Stimulated activated CD8-positive, alpha-beta memory T cell treated with anti-CD3 and anti-CD28 coated beads, Interleukin-2, amount 100 ng/mL, for 1 hour (primary cell): ENCODE measurements at regions not wholly inside any gene's neighbourhood (a gene's known extent, or its start where the extent isn't known, plus 50 kb on each side); places are given as distances from the start of the nearest gene placed in this dataset.

Experiments
- DNase-seq, 2 donors: peaks; one replicate each; pipeline ENCODE4 v3.0.0-alpha.2; 2020; ENCODE audit warnings: low read depth in 2 of 2

DNA sequence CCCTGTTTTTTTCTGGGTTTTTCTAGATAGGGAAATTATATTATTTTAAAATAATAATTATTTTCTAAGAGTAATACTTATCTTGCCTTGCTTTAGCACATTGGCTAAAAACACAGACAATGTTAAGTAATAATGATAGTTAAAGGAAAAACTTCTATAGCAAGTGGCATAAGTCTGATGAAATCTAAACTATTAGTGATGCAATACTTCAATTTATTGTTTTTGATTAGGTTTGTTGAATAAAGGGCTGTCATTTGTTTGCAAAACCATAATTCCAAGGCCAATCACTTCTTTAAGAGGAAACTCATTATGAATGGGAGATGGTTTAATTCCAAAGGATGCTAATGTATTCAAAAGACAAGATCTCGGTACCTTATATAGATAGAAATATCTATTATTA is 293.8 kb upstream of the FBXL7 start:
- no peak for DNase-seq

DNA sequence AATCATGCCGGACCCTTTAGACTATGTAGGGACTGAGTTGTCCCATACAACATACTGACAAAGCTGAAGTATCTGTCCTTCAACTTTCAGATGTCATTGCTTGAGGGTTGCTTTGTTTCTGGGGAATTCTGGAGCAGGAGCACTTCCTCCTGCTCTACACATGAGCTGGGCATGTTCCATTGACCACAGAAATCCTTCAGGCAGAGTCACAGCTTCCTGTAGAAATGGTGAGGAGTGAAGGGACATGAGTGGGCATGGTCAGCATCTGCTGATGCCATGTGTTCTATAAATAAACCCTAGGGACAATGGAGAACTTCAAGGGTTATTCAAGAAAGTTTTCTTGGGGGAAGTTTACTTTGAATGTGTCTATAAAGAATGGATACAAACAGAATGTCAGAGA is 296.6 kb upstream of the FBXL7 start:
- no peak for DNase-seq

DNA sequence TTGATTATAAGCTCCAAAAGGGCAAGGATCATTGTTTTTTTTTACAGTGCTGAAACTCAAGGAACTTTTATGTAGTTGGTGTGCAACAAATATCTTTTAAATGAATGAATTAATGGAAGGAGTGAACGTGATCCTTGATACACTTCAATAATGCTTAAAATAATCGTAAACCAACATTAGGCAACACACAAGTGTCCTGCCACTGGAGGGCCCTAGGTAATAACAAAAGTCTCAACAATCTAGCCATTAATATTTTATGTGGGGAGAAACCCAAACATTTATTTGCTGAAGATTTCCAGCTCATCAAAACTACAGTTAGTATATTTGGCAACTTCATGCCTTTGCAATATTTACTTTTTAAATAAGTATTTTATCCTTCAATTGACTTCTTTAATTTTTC is 309.0 kb upstream of the FBXL7 start:
- DNase-seq: no peak

DNA sequence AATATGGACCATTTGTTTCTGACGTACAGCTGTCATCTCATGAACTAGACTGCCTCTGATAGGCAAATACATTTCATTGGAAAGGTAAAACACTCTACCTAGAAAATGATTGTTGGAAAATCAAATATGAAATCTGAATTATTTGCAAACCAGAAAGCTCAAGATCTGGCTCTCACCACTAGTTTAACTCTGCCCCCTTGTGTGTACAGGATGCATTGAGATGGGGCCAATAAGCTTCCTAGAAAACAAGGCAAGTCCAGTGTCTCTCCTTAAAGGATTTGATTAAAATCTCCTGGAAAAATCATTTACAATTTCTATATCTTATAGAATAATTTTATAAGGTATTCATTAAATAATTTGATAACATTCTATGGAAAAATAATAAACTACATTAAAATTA is 311.9 kb upstream of the ANKH start:
- no peak for DNase-seq

DNA sequence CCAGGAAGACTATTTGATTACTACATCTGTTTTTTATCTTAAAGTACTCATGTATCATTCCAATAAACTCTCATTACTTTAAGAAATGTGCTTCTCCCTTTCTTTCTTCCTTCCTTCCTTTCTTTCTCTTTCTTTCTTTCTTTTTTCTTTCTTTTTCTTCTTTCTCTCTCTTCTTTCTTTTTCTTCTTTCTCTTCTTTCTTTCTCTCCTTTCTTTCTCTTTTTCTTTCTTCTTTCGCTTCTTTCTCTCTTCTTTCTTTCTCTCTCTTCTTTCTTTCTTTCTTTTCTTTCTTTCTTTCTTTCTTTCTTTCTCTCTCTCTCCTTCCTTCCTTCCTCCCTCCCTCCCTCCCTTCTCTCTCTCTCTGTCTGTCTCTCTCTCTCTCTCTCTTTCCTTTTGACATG is 298.6 kb upstream of the ANKH start:
- DNase-seq: no peak

DNA sequence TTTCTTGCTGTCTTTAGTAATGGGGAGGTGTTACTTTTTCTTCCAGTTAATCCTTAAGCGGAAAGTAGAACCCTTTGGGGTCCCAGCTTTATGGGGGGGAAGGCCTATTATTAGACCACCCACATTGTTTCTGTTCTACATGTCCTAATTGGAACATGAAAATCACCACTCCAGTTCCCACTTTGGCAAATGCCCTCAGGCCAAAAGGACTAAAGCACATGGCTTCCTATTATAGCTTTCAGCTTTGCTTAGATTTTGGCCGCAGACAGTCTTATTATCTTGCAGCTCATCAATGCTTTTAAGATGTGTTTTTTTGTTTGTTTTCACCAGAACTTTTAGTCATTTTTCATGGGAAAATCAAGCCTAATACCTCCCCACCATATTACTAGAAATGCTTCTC is 296.8 kb upstream of the ANKH start:
- no peak for DNase-seq

DNA sequence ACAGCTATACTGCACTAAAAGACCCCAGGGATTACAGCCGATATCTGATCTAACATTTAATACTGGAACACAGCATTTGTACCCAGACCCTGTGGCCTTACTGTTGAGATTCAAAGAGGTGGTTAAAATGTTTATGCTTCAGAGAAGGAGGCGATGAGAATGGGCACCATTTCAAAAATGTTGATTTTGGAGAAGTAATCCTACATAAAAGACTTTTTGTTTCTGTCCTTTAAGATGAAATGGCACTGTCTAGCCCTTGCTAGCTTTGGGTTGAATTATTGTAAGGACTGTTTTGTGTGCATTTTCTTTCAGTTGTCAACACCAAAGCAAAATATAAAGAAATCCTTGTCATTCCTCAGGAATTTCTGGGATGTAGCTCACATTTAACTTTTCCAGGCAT is 288.5 kb upstream of the ANKH start:
- no peak for DNase-seq

DNA sequence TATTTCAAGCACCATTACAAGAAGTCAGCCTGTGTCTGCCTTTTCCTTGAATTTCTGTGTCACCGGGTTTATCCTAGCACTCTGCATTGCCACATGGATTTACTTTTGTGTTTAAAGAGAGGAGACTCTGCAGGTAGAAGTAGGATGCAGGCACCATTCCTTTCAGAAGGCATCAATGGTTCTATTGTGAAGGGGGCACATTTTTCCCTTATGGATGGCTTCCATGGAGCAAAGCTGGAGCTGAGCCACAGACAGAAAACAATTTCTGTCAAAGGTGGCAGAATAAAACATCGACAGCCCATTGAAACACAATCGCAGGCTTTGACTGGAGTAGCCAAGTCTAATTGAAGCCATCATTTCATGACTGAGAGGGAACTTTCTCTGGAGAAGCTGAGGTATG is 288.0 kb upstream of the ANKH start:
- DNase-seq: no peak

DNA sequence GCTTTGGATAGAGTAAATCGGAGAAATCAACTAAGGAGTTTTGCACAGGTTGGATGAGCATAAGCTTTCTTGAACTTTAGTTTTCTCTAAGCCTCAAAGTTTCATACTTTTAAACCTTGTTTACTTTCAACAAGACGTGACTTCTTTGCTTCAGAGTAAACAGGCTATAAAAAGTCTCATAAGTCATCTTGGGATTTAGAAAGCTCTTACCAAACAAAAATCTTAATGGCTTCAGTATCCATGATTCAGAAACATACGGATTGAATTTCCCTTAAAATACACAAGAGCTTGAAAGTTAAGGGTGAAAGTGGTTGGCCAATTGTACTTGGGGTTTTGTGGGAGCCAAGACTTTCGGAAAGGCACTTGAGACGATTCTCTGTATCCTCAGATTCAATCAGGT is 270.9 kb upstream of the ANKH start:
- DNase-seq: no peak

DNA sequence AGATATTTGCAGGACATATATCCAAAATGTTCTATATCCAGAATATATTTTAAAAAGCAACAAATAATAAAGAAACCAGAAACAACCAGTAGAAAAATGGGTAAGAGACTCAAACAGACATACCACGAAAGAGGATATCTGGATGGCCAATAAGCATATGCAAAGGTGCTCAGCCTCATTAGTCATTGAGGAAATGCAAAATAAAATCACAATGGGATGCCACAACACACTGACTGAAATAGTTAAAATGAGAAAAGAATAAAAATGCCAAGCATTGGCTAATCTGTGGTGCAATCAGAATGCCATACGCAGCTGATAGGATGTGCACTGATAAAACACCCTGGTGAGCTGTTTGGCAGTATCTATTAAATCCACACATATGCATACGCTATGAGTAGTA is 265.8 kb upstream of the ANKH start:
- no peak for DNase-seq

DNA sequence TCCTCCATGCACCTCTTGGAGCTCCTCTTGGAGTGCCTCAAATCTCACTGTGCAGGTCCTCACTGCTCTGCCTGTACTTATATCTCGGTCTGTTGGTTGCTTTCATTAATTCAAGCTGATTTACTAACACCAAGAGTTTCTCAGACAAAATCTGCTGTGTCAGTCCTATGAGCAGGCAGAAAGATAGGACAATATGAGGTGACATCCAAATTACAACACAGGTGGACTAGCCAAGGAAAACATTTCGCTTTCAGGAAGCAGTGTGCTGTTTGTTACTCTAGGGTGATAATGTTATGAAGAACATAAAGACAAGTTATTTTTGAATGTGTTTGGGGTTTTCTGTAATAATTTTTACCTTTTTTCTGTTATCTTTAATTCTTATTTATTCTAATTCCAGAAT is 264.1 kb upstream of the ANKH start:
- no peak for DNase-seq

DNA sequence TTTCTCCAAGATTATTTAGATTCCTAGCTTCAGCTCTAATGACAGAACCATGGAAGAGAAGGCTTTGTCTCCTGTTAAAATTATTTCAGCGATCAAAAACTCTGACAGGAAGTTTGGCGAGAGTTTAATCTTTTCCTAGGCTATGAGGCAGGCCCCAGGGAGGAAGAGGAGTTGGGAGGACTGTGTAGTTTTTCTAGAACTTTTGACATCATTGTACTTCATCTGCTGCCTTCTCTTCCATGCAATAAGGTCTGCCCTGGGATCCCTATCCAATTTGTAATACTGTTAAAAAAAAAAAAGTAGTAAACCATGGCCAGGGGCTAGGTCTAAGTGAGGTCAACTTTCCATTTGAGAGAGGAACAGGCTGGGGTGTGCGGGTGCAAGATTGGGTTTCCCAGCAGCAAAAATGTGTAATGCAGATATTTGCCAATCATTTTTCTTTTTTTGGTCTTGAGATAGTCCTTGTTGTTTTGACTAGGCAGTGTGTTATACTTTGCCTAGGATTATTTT is 261.9 kb upstream of the ANKH start:
- no peak for DNase-seq

DNA sequence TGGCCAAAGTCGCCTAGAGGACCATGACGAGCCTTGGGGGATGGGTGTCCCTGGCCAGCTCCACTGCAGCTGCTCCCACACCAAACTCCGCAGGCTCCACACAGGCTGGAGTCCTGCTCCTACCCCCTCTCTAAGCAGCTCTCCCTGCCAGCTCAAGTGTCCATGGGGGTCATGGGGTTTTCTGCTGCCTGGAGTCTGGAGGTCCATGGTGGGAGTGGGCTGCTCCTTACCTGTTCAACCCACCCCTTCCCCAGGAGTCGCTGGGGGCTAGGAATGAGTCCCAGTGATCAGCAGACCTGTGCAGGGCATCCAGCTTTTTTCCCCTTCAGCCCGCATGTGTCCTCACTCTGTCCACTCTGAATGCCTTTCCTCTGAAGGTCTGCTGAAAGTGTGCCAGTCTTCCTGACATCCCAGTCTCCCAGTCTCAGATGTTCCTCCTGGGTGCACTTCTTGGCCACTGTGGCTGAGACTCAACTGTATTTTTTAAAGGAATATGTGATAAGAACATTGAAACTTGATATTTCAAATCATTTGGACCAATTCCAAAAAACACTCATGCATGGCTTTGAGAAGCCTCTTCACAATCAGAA is 261.3 kb upstream of the ANKH start:
- DNase-seq: no peak

DNA sequence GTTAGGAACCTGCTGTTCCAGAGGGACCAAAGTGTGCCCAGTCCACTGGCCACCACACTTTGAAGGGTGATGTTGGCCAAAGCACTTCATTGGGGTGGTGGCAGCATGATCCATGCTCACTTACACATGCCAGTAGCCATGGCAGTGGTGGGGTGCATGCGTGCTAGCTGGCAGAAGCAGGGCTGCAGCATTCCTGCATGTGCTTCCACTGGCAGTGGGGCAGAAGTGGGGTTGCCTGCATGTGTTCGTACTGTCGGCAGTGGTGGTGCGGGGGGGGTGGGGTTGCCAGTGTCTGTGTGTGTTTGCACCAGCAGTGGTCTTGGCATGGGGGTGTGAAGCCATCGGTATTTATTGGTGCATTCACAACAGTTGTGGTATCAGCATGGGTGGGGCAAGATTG is 260.3 kb upstream of the ANKH start:
- no peak for DNase-seq

DNA sequence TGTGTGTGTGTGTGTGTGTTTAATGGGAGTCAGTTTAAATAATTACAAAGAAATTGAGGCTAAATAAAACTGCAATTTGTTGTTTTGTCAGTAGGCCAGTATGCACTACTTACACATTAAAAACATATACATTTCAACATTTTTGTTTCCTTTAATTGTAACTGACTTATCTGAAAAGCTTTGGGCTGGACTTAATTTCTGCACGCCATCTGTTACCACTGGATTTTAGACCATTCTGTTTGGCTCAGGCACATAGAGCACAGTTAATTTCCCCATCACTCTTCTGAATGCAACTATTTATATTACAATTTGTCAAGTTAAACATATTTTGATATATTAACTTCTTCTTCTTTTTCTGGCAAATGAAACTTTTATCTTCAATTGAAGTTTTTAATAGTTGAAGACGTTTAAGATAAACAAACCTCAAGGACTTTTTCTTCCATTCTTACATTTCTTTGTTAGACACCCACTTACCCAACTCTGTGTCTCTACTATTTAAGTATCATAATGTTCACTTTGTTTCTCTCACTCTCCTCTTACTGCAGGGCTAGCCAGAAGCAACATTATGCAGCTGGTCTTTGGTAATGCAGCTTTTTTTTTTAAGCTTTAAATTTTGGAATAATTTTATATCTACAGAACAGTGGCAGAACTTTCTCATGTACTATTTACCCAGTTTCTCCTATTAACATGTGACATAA is 253.4 kb upstream of the ANKH start:
- DNase-seq: no peak

DNA sequence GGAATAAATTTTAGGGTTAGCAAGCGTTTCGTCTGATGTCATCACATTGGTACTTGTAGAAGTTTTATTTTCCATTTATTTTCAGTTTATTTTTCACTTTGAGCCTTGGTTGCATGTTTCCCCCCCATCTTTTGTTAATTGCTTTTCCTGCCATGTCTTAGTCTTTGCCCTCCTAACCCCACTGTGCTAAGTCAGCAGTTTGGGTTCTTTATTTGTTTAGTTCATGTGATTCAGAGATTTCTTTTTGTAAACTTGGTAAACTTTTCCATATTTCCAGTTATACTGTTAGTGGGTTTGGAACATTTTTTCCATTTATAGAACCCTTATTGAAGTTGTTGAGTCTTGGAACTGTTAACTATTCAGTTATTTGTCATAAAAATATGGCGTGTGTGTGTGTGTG is 252.9 kb upstream of the ANKH start:
- no peak for DNase-seq

DNA sequence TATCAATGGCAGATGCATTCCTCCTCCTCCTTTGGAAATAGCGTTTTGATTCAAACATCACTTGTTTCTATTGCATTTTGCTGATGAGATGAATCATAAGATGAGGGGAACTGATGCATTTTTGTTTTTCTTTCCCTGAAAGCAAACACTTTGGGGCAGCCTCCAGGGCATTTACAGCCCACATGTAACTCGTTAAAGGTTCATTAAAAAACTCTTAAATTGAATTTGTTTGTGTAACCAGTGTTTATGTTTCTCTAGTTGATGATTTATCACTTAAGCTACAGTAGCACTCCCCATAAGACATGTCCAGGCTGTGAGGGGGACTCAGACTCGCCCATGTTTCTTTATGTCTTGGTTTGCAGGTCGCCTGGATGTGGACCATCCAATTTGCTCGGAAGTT is 246.1 kb upstream of the ANKH start:
- no peak for DNase-seq

DNA sequence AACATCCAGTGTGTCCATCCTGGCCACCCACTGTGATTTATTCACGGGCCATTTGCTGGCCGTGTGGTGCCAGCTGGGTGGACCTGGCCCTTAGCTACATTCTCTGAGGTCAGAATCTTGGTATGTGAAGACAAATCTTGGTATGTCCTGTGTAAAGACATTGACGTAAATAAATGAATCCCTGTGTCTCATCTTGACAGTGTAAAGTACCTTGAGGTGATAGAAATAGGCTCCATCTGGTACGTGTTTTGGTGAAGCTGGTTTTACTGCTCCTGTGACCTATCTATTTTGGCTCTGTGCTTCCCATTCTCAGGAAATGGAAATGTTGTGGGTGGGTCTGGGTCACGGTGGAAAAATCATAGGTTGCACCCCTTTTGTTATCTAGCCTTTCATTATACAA is 245.4 kb upstream of the ANKH start:
- DNase-seq: no peak

DNA sequence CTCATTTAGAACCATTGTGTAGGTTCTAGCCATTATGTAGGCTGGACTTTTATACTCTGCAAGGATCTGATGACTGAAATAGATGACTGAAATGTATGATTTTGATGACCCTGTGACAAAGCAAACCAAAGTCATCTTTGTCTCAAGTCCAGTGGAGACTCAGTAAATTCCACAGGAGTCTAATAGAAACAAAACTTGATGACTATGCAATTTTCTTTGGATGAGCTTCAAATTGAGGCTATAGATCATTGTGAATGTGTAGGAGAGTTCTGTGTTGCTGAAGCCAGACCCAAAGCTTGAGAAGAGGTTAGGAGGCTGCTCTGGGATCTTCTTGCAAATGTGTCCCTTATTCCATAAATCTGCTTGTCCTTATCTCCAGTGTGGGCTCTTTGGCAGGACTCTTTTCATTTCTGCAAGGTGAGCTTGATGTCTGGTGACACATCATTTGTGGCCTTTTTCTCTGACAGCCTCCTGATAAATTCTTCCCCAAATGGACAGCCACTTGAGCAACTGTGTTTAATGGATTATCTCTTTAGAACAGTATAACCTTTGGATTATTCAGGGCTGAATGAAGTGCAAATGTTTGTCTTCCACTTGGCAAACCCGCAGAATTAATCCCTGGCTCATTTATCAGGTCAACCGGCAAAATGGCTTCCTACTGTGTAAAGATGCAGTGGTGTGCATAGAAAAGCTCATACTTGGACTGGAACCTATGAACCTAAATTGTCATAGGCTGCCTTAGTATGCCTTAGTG is 235.1 kb upstream of the ANKH start:
- no peak for DNase-seq

DNA sequence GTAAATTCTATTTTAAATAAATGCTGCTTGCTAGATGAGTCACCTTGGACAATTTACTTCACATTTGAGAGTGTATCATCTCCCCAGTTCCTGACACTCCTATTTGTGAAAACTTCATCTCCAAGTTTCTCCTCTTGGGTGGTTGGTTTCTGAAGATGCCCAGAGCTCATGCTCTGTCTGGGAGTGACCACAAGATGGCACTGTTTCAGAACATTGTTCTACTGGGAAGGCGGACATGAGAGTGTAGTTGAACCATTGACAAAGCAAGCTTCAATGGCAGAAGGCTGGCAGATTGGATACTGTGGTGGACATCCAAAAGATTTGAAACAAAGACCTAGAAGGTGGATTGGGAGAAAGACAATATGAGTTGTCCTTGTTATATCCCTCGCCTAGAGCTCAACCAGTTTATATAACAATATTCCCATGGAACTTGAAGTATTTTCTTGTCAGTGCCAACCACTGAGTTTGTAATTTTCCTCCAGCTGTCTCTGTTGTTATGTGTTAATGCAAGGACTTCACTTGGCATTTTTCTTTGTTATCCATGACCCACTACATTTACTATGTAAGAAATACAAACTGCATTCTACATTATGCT is 234.3 kb upstream of the ANKH start:
- DNase-seq: no peak

DNA sequence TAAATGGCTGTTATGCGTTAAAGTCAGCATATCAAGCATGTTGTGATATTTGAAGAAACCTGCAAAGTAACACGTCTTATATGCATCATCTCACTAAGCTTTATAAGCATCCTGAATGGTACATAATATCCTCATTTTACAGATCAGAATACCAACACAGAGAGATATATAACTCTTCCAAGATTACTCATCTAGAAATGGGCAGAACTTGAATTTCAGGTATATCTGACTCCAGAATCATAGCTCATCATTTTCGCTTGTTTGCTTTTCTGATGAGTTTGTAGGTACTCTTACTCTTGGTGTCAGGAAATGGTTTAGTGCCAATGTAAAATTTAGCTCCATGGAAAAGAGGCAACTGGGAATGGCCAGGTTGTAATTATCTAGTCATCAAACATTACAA is 232.3 kb upstream of the ANKH start:
- DNase-seq: no peak

DNA sequence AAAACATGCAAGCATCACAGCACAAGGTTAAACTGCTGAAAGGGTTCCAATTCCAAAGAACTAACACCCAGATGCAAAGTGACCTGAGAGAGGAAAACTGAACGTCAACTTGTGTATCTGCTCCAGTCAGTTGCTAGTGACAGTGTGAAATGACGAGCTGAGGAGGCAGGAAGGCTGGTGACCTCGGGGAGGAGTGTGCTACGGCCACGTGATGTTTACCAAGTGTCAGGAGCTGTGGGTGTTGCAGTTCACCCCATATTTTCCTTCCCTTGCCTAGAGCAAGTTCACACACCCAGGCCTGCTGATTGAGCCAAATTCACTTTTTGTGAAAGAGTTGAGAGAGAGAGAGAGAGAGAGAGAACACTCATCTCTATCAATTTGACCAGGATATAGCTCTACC is 231.6 kb upstream of the ANKH start:
- no peak for DNase-seq

DNA sequence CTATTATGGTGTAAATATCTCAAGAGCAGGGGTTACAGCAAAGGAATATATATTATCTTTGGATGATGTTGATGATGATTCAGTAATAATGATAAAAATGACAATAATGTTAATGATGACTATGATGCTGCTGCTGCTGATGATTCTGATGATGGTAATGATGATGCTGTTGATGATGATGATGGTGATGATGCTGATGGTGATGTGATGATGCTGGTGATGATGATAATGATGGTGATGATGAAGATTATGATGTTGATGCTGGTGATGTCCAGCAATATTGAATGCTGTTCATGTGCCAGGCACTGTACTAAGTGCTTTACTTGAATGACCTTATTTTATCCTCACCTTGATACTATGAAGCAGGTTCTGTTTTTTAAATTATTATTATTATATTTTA is 226.0 kb upstream of the ANKH start:
- no peak for DNase-seq
